Adipocyte (in vitro differentiated cells): ENCODE measurements at regions not wholly inside any gene's neighbourhood (a gene's known extent, or its start where the extent isn't known, plus 50 kb on each side); places are given as distances from the start of the nearest gene placed in this dataset.
"Not testable (repeated sequence)": the region's sequence is repeated elsewhere in the genome, so short reads cannot be mapped to it uniquely, and the experiment has no call there.

Experiments used
- DNase-seq: peaks from one replicate; pipeline ENCODE4 v3.0.0-alpha.2; 2015; ENCODE audit warnings: low read depth
- H3K27me3 ChIP-seq: replicated peaks from 2 replicates; pipeline ENCODE4 v1.7.0; 2013; ENCODE audit warnings: mild to moderate bottlenecking, low read length, moderate library complexity; ENCODE audit not compliant: control insufficient read depth, insufficient read depth
- H3K36me3 ChIP-seq: 2 replicates; pipeline ENCODE4 v1.7.0; 2013; ENCODE audit warnings: low read length, mild to moderate bottlenecking, moderate library complexity; ENCODE audit not compliant: control insufficient read depth, insufficient read depth, severe bottlenecking
- H3K4me1 ChIP-seq: 2 replicates; pipeline ENCODE4 v1.7.0; 2013; ENCODE audit warnings: mild to moderate bottlenecking, low read length, moderate library complexity; ENCODE audit not compliant: control insufficient read depth, insufficient read depth
- H3K4me3 ChIP-seq: 2 replicates; pipeline ENCODE4 v1.7.0; 2013; ENCODE audit warnings: mild to moderate bottlenecking, low read length, moderate library complexity
- H3K9ac ChIP-seq: 2 replicates; pipeline ENCODE4 v1.7.0; 2013; ENCODE audit warnings: mild to moderate bottlenecking, low read length, moderate library complexity
- H3K9me3 ChIP-seq: 2 replicates; pipeline ENCODE4 v1.7.0; 2013; ENCODE audit warnings: mild to moderate bottlenecking, low read length, moderate library complexity; ENCODE audit not compliant: control insufficient read depth

GRCh38 chr20:51938559-51939258 is 136.4 kb upstream of the SALL4 start:
- DNase-seq = peak; percentile 74
- Histone ChIP-seq H3K27me3 (no peaks in the 10 kb centered on the region), H3K36me3 (no peaks in the 10 kb centered on the region), H3K9me3 (no peaks in the 10 kb centered on the region), H3K4me1 (peaks cover 10% of the 10 kb centered on the region), H3K4me3 (no peak overlapping the region), H3K9ac (no peak overlapping the region)

GRCh38 chr20:51937779-51938178 is 135.5 kb upstream of the SALL4 start:
- no peak for DNase-seq
- H3K4me1 ChIP-seq = peaks cover 19% of the 10 kb centered on the region
- H3K4me3 ChIP-seq = no peak overlapping the region
- no peaks in the 10 kb centered on the region for H3K27me3 ChIP-seq
- no peak overlapping the region for H3K9ac ChIP-seq
- no peaks in the 10 kb centered on the region for H3K9me3 ChIP-seq
- H3K36me3 ChIP-seq = no peaks in the 10 kb centered on the region

GRCh38 chr20:51936377-51936776 is 134.1 kb upstream of the SALL4 start:
- Histone ChIP-seq H3K9me3 (peaks cover under 1% of the 10 kb centered on the region), H3K4me1 (peaks cover 21% of the 10 kb centered on the region), H3K4me3 (no peak overlapping the region), H3K36me3 (no peaks in the 10 kb centered on the region), H3K27me3 (no peaks in the 10 kb centered on the region), H3K9ac (no peak overlapping the region)
- no peak for DNase-seq

GRCh38 chr20:51935003-51935358 is 132.7 kb upstream of the SALL4 start:
- Histone ChIP-seq H3K36me3 (no peaks in the 10 kb centered on the region), H3K4me1 (peaks cover 31% of the 10 kb centered on the region), H3K4me3 (no peak overlapping the region), H3K9me3 (peaks cover 3% of the 10 kb centered on the region), H3K9ac (no peak overlapping the region), H3K27me3 (no peaks in the 10 kb centered on the region)
- DNase-seq = no peak

GRCh38 chr20:51934301-51935002 is 132.1 kb upstream of the SALL4 start:
- Histone ChIP-seq H3K4me3 (no peak overlapping the region), H3K9ac (no peak overlapping the region), H3K4me1 (peaks cover 31% of the 10 kb centered on the region)

GRCh38 chr20:51931371-51931781 is 129.1 kb upstream of the SALL4 start:
- Histone ChIP-seq H3K4me3 (no peak overlapping the region), H3K9me3 (peaks cover 3% of the 10 kb centered on the region), H3K9ac (no peak overlapping the region), H3K27me3 (no peaks in the 10 kb centered on the region), H3K36me3 (no peaks in the 10 kb centered on the region), H3K4me1 (peaks cover 22% of the 10 kb centered on the region)
- no peak for DNase-seq

More at GRCh38 chr20:51934301-51935002, 132.1 kb upstream of the SALL4 start:
- DNase-seq = no peak
- Histone ChIP-seq H3K36me3 (no peaks in the 10 kb centered on the region), H3K9me3 (peaks cover 3% of the 10 kb centered on the region), H3K27me3 (no peaks in the 10 kb centered on the region)

GRCh38 chr20:51930775-51931174 is 128.5 kb upstream of the SALL4 start:
- peaks cover 3% of the 10 kb centered on the region for H3K9me3 ChIP-seq
- peak; percentile 75 for DNase-seq
- no peak overlapping the region for H3K4me3 ChIP-seq
- H3K36me3 ChIP-seq = no peaks in the 10 kb centered on the region
- no peak overlapping the region for H3K9ac ChIP-seq
- no peaks in the 10 kb centered on the region for H3K27me3 ChIP-seq
- peaks cover 22% of the 10 kb centered on the region for H3K4me1 ChIP-seq

GRCh38 chr20:51928931-51929330 is 126.6 kb upstream of the SALL4 start:
- DNase-seq = no peak
- H3K9ac ChIP-seq = no peak overlapping the region
- peaks cover 22% of the 10 kb centered on the region for H3K4me1 ChIP-seq
- H3K27me3 ChIP-seq = no peaks in the 10 kb centered on the region
- peaks cover 3% of the 10 kb centered on the region for H3K9me3 ChIP-seq
- H3K36me3 ChIP-seq = no peaks in the 10 kb centered on the region
- H3K4me3 ChIP-seq = no peak overlapping the region

GRCh38 chr20:51927970-51928369 is 125.6 kb upstream of the SALL4 start:
- H3K9ac ChIP-seq, H3K9me3 ChIP-seq, H3K36me3 ChIP-seq, DNase-seq, H3K4me3 ChIP-seq, H3K27me3 ChIP-seq: not testable (repeated sequence)
- peaks cover 13% of the 10 kb centered on the region for H3K4me1 ChIP-seq

GRCh38 chr20:51926670-51927305 is 124.5 kb upstream of the SALL4 start:
- Histone ChIP-seq H3K4me1 (peaks cover 12% of the 10 kb centered on the region), H3K36me3 (no peaks in the 10 kb centered on the region), H3K27me3 (no peaks in the 10 kb centered on the region), H3K9me3 (peaks cover 3% of the 10 kb centered on the region), H3K9ac (no peak overlapping the region), H3K4me3 (no peak overlapping the region)
- DNase-seq = no peak

- Histone ChIP-seq H3K36me3 (no peaks in the 10 kb centered on the region), H3K4me1 (no peaks in the 10 kb centered on the region), H3K9ac (no peak overlapping the region), H3K9me3 (no peaks in the 10 kb centered on the region), H3K4me3 (no peak overlapping the region), H3K27me3 (no peaks in the 10 kb centered on the region)
- no peak for DNase-seq
These were observed 122.2 kb upstream of the SALL4 start for GRCh38 chr20:51924509-51924908.
